IMR-90 (cell line): ENCODE measurements at regions not wholly inside any gene's neighbourhood (a gene's known extent, or its start where the extent isn't known, plus 50 kb on each side); places are given as distances from the start of the nearest gene placed in this dataset.

Source experiments
- ATAC-seq: fragments of 200-7000 bp; cut with Tn5 transposase; 2 replicates; pipeline ENCODE4 v1.9.1; 2020; ENCODE audit warnings: low read depth, mild to moderate bottlenecking, moderate library complexity
- BruUV-seq: library from RNA; stranded (reverse); fragments of 400-500 nt; replicated peaks from 2 replicates; lab custom pipeline; 2021; lab: Mats Ljungman, UMichigan
- CTCF ChIA-PET: fragments of 300-600 bp; formaldehyde crosslinking; extraction: SDS; loops from one replicate; lab custom pipeline; 2021; ENCODE audit warnings: antibody characterized with exemption; lab: Yijun Ruan, JAX
- POLR2A ChIA-PET: fragments of 300-600 bp; sonication (Branson Sonifier 250); formaldehyde crosslinking; loops from one replicate; lab custom pipeline; 2022; ENCODE audit warnings: antibody characterized with exemption; ENCODE audit not compliant: unreplicated experiment; lab: Charles Lee
- DNase-seq: peaks from one replicate; pipeline ENCODE4 v3.0.0; 2013
- H2AFZ ChIP-seq: replicated peaks from 2 replicates; pipeline ENCODE3; 2013; ENCODE audit warnings: low read length, mild to moderate bottlenecking; ENCODE audit not compliant: poor library complexity
- H2AK5ac ChIP-seq: 2 replicates; pipeline ENCODE4 v1.6.1; 2013; ENCODE audit warnings: low read depth, low read length, inconsistent platforms
- H2AK9ac ChIP-seq: replicated peaks from 2 replicates; pipeline ENCODE3; 2013; ENCODE audit warnings: mild to moderate bottlenecking, low read depth, low read length, moderate library complexity; ENCODE audit not compliant: poor library complexity
- H2BK120ac ChIP-seq: 2 replicates; pipeline ENCODE4 v1.6.1; 2013; ENCODE audit warnings: low read depth, low read length, inconsistent platforms
- H2BK15ac ChIP-seq: 3 replicates; pipeline ENCODE4 v1.6.1; 2013; ENCODE audit warnings: low read depth, low read length, inconsistent platforms
- H2BK20ac ChIP-seq: 2 replicates; pipeline ENCODE4 v1.6.1; 2013; ENCODE audit warnings: low read depth, mild to moderate bottlenecking, inconsistent platforms, low read length, moderate library complexity
- H2BK5ac ChIP-seq: 2 replicates; pipeline ENCODE4 v1.6.1; 2013; ENCODE audit warnings: mild to moderate bottlenecking, low read depth, low read length, inconsistent platforms; ENCODE audit not compliant: poor library complexity, severe bottlenecking
- H3K14ac ChIP-seq: replicated peaks from 2 replicates; pipeline ENCODE4 v1.6.1; 2013; ENCODE audit warnings: low read depth, low read length, inconsistent platforms
- H3K18ac ChIP-seq: 2 replicates; pipeline ENCODE4 v1.6.1; 2013; ENCODE audit warnings: low read depth, low read length, control low read depth
- H3K23ac ChIP-seq: 2 replicates; pipeline ENCODE4 v1.6.1; 2013; ENCODE audit warnings: low read depth, low read length, inconsistent platforms
- H3K27ac ChIP-seq: 2 replicates; pipeline ENCODE4 v1.5.1; 2013; ENCODE audit warnings: mild to moderate bottlenecking, control low read depth, low read length; ENCODE audit not compliant: insufficient read depth
- H3K27me3 ChIP-seq: 2 replicates; pipeline ENCODE4 v1.6.1; 2013; ENCODE audit warnings: low read length; ENCODE audit not compliant: control insufficient read depth, insufficient read depth
- H3K36me3 ChIP-seq: 2 replicates; pipeline ENCODE4 v1.6.1; 2013; ENCODE audit warnings: low read length, mixed read lengths; ENCODE audit not compliant: control insufficient read depth, insufficient read depth
- H3K4ac ChIP-seq: 2 replicates; pipeline ENCODE4 v1.6.1; 2013; ENCODE audit warnings: low read depth, low read length, inconsistent platforms
- H3K4me1 ChIP-seq: 2 replicates; pipeline ENCODE4 v1.6.1; 2013; ENCODE audit warnings: low read length, mixed read lengths; ENCODE audit not compliant: control insufficient read depth, insufficient read depth
- H3K4me2 ChIP-seq: 2 replicates; pipeline ENCODE4 v1.6.1; 2013; ENCODE audit warnings: low read depth, mild to moderate bottlenecking, control low read depth, low read length, moderate library complexity
- H3K4me3 ChIP-seq: 2 replicates; pipeline ENCODE4 v1.5.1; 2013; ENCODE audit warnings: low read depth, mild to moderate bottlenecking, control low read depth, low read length, moderate library complexity; ENCODE audit not compliant: insufficient read depth
- H3K56ac ChIP-seq: 2 replicates; pipeline ENCODE4 v1.6.1; 2013; ENCODE audit warnings: low read length, inconsistent platforms; ENCODE audit not compliant: insufficient read depth; ENCODE audit errors: extremely low read depth
- H3K79me1 ChIP-seq, 2 experiments: 2 replicates each; pipeline ENCODE4 v1.6.1; 2013; ENCODE audit warnings: low read length in 2 of 2, inconsistent platforms in 1 of 2, low read depth in 1 of 2
- H3K9ac ChIP-seq: 2 replicates; pipeline ENCODE4 v1.6.1; 2013; ENCODE audit warnings: low read depth, low read length, control low read depth
- H3K9me1 ChIP-seq: 2 replicates; pipeline ENCODE4 v1.6.1; 2013; ENCODE audit warnings: low read length, inconsistent platforms; ENCODE audit not compliant: insufficient read depth
- H3K9me3 ChIP-seq: 2 replicates; pipeline ENCODE4 v1.6.1; 2013; ENCODE audit warnings: low read length; ENCODE audit not compliant: control insufficient read depth, insufficient read depth
- H4K20me1 ChIP-seq: 2 replicates; pipeline ENCODE4 v1.6.1; 2013; ENCODE audit warnings: low read length, inconsistent platforms; ENCODE audit not compliant: insufficient read depth
- H4K5ac ChIP-seq: 2 replicates; pipeline ENCODE4 v1.6.1; 2013; ENCODE audit warnings: mild to moderate bottlenecking, low read depth, low read length, control low read depth
- H4K8ac ChIP-seq, 2 experiments: 2 replicates each; pipeline ENCODE4 v1.6.1; 2013; ENCODE audit warnings: low read depth in 2 of 2, low read length in 2 of 2, control low read depth in 1 of 2, inconsistent platforms in 1 of 2
- H4K91ac ChIP-seq: 2 replicates; pipeline ENCODE4 v1.6.1; 2013; ENCODE audit warnings: low read depth, low read length, inconsistent platforms; ENCODE audit not compliant: insufficient read depth
- ELK1 ChIP-seq: fragments of 150-350 bp; IDR thresholded peaks from 2 replicates; pipeline ENCODE4 v1.6.1; 2016; ENCODE audit warnings: low read depth, mild to moderate bottlenecking, low read length, moderate library complexity, borderline replicate concordance
- MAFK ChIP-seq: IDR thresholded peaks from 2 replicates; pipeline ENCODE4 v1.6.1; 2012; ENCODE audit warnings: low read depth, low read length, improper control_type of control experiment
- MAZ ChIP-seq: IDR thresholded peaks from 2 replicates; pipeline ENCODE4 v1.6.1; 2012; ENCODE audit warnings: low read depth, mild to moderate bottlenecking, low read length, improper control_type of control experiment, moderate library complexity, borderline replicate concordance
- NFE2L2 ChIP-seq: fragments of 150-350 bp; IDR thresholded peaks from 2 replicates; pipeline ENCODE4 v1.6.1; 2016; ENCODE audit warnings: low read depth, mild to moderate bottlenecking, low read length
- RAD21 ChIP-seq: IDR thresholded peaks from 2 replicates; pipeline ENCODE4 v1.6.1; 2012; ENCODE audit warnings: low read length, improper control_type of control experiment
- RCOR1 ChIP-seq: IDR thresholded peaks from 2 replicates; pipeline ENCODE4 v1.6.1; 2012; ENCODE audit warnings: mild to moderate bottlenecking, low read length, improper control_type of control experiment; ENCODE audit not compliant: insufficient replicate concordance
- WGBS, 2 experiments: methylation state at CpG; one replicate each; pipeline versions ENCODE4 v1.1.5 to v1.1.7; 2013; ENCODE audit warnings: missing lambda C conversion rate in 2 of 2; ENCODE audit not compliant: insufficient read length in 1 of 2; ENCODE audit errors: extremely low coverage in 2 of 2; 5-methylcytosine and 5-hydroxymethylcytosine counted together
- dilution Hi-C: fragments of 300-500 bp; cut with HindIII; formaldehyde crosslinking; loops from one replicate; pipeline ENCODE4 v1.14.3; 2018; ENCODE audit warnings: low sequenced_read_pairs; ENCODE audit not compliant: unreplicated experiment
- in situ Hi-C: fragments of 300-500 bp; cut with MboI; formaldehyde crosslinking; loops from 3 replicates; pipeline ENCODE4 v1.14.3; 2019; ENCODE audit warnings: low sequenced_read_pairs, inconsistent platforms, mixed read lengths
- intact Hi-C: fragments of 100-400 bp; cut with micrococcal nuclease; formaldehyde crosslinking; loops from 2 replicates; pipeline ENCODE4 v1.10.0; 2022

GRCh38 chr20:18904192-18904591 is 90.6 kb downstream of the SCP2D1 start:
- no peak overlapping the region for H3K4ac ChIP-seq
- no peak overlapping the region for H3K27ac ChIP-seq
- no peak overlapping the region for H3K4me3 ChIP-seq
- H3K56ac ChIP-seq: no peak overlapping the region
- H4K20me1 ChIP-seq: no peaks in the 10 kb centered on the region
- H3K23ac ChIP-seq: no peak overlapping the region
- H4K5ac ChIP-seq: no peak overlapping the region
- H3K4me2 ChIP-seq: no peak overlapping the region
- intact Hi-C loops (no loop called here), in situ Hi-C loops (no loop called here), dilution Hi-C loops (no loop called here)
- H3K79me1 ChIP-seq: no peaks in the 10 kb centered on the region
- no peak overlapping the region for H4K8ac ChIP-seq
- H3K9ac ChIP-seq: no peak overlapping the region
- no peak overlapping the region for H2AK9ac ChIP-seq
- no peak overlapping the region for H3K14ac ChIP-seq
- H2BK20ac ChIP-seq: no peak overlapping the region
- CTCF ChIA-PET: no interaction called here
- no peak overlapping the region for H2BK120ac ChIP-seq
- POLR2A ChIA-PET: no interaction called here
- no peak overlapping the region for H2AFZ ChIP-seq
- H3K18ac ChIP-seq: no peak overlapping the region
- TF ChIP-seq RAD21 (no peak), RCOR1 (no peak), ELK1 (no peak), MAZ (no peak), MAFK (no peak), NFE2L2 (no peak)
- no peaks in the 10 kb centered on the region for H3K9me3 ChIP-seq
- no peaks in the 10 kb centered on the region for H3K4me1 ChIP-seq
- H3K36me3 ChIP-seq: no peaks in the 10 kb centered on the region
- H4K91ac ChIP-seq: no peak overlapping the region
- no peak overlapping the region for H2BK15ac ChIP-seq
- ATAC-seq: no peak
- no peak overlapping the region for H2AK5ac ChIP-seq
- H3K27me3 ChIP-seq: no peaks in the 10 kb centered on the region
- BruUV-seq: no TSS peak
- H3K9me1 ChIP-seq: no peaks in the 10 kb centered on the region
- no CpG with 5 or more reads among the region's 4 CpGs for WGBS, 2 experiments
- no peak for DNase-seq
- H2BK5ac ChIP-seq: no peak overlapping the region
